ENCODE measurements at regions not wholly inside any gene's neighbourhood (a gene's known extent, or its start where the extent isn't known, plus 50 kb on each side); places are given as distances from the start of the nearest gene placed in this dataset.
"Not testable (repeated sequence)": the region's sequence is repeated elsewhere in the genome, so short reads cannot be mapped to it uniquely, and the experiment has no call there.

DNA sequence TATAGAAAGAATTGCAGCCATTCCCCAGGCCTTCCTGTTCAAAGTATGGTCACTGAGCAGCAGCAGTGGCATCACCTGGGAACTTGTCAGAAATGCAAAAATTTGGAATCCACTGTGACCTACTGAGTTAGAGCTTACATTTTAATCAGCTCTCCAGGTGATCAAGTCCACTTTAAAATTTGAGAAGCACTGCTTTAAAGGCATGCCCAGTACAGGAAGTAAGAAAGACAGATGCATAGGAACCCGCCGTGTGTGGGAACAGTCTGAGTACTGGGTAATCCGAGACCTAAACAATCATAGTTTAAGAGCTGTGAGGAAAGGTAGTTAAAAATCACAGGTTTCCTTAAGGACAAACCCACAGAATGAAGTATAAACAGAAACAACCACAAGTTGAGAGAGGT, 462.4 kb downstream of the RAB38 start:
- H3K4me3 ChIP-seq (ENCODE audit: low read depth, low read length), result no peak overlapping the region
- no peaks in the 10 kb centered on the region for H3K27me3 ChIP-seq (ENCODE audit: control insufficient read depth, insufficient read depth, low read length)
- H3K36me3 ChIP-seq (ENCODE audit: control insufficient read depth, insufficient read depth, low read length), result no peaks in the 10 kb centered on the region
- H3K9ac ChIP-seq (ENCODE audit: low read depth, low read length), result no peak overlapping the region
- peaks cover 8% of the 10 kb centered on the region for H3K4me1 ChIP-seq (ENCODE audit: control insufficient read depth, insufficient read depth, low read length)
- H3K9me3 ChIP-seq (ENCODE audit: control insufficient read depth, insufficient read depth, low read length), result no peaks in the 10 kb centered on the region

DNA sequence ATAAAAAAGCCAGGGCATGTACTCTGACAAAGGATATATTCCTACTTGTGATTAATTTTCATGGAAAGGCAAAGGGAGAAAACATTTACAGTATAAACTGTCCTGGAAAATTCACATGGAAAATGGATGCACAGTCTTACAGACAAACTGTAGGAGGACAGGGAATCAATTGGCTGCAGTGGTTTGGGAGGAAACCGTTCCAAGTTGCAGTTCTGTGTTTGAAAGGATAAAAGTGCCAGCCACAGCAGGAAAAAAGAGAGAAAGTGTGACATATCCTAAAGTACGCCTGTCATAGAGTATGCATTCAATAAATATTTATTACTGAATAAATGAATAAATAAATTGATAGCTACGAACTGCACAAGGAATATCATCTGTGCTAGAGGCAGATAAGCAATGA, 462.9 kb downstream of the RAB38 start:
- Histone ChIP-seq H3K9ac (ENCODE audit: low read depth, low read length) (no peak overlapping the region), H3K9me3 (ENCODE audit: control insufficient read depth, insufficient read depth, low read length) (no peaks in the 10 kb centered on the region), H3K4me3 (ENCODE audit: low read depth, low read length) (no peak overlapping the region), H3K36me3 (ENCODE audit: control insufficient read depth, insufficient read depth, low read length) (no peaks in the 10 kb centered on the region), H3K4me1 (ENCODE audit: control insufficient read depth, insufficient read depth, low read length) (peaks cover 8% of the 10 kb centered on the region), H3K27me3 (ENCODE audit: control insufficient read depth, insufficient read depth, low read length) (no peaks in the 10 kb centered on the region)

DNA sequence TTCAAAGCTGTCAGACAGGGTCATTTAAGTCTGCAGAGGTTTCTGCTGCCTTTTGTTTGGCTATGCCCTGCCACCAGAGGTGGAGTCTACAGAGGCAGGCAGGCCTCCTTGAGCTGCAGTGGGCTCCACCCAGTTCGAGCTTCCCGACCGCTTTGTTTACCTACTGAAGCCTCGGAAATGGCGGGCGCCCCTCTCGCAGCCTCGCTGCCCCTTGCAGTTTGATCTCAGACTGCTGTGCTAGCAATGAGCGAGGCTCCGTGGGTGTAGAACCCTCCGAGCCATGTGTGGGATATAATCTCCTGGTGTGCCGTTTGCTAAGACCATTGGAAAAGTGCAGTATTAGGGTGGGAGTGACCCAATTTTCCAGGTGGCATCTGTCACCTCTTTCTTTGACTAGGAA, 471.7 kb downstream of the RAB38 start:
- H3K9me3 ChIP-seq (ENCODE audit: control insufficient read depth, insufficient read depth, low read length); H3K27me3 ChIP-seq (ENCODE audit: control insufficient read depth, insufficient read depth, low read length); H3K9ac ChIP-seq (ENCODE audit: low read depth, low read length); H3K36me3 ChIP-seq (ENCODE audit: control insufficient read depth, insufficient read depth, low read length); H3K4me3 ChIP-seq (ENCODE audit: low read depth, low read length); H3K4me1 ChIP-seq (ENCODE audit: control insufficient read depth, insufficient read depth, low read length): not testable (repeated sequence)

DNA sequence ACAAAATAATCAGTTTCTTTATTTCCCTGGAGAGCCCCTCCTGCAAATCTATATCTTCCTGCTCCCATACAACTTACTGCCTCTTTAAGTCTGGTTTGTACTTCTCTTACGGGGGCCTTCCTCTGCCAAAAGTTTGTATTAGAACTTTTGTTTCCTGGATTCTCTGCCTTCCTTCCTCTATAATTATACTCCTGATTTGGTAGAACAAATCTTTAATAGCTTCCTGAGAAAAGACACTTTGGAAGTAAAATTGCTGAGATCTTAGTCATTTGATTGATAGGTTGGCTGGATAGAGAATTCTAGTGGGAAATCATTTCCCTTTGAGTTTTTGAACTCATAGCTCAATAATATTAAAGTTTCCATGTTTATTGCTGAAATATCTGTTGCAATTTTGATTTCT, 499.2 kb downstream of the RAB38 start:
- Histone ChIP-seq H3K9me3 (ENCODE audit: control insufficient read depth, insufficient read depth, low read length) (no peaks in the 10 kb centered on the region), H3K4me3 (ENCODE audit: low read depth, low read length) (no peak overlapping the region), H3K4me1 (ENCODE audit: control insufficient read depth, insufficient read depth, low read length) (no peaks in the 10 kb centered on the region), H3K27me3 (ENCODE audit: control insufficient read depth, insufficient read depth, low read length) (no peaks in the 10 kb centered on the region), H3K9ac (ENCODE audit: low read depth, low read length) (no peak overlapping the region), H3K36me3 (ENCODE audit: control insufficient read depth, insufficient read depth, low read length) (no peaks in the 10 kb centered on the region)

DNA sequence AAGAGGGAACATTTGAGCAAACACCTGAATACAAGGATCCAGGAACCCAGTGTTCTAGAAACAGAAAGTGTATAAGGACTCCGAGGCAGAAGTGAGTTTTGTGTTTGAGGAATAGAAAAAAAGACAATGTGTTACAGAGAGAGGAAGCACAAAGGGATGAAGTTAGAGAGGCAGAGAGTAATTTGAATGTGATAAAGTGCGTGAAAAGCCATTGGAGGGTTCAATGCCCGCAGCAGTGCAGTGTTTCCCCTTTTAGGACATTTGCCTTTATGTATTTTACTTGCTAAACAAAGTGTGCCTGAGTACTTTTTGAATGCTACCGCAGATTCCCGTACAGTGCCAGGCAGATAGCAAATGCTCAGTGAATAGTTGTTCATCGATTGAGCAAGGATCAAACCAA, 508.5 kb downstream of the RAB38 start:
- H3K4me1 ChIP-seq (ENCODE audit: control insufficient read depth, insufficient read depth, low read length), result no peaks in the 10 kb centered on the region
- no peak overlapping the region for H3K4me3 ChIP-seq (ENCODE audit: low read depth, low read length)
- no peak overlapping the region for H3K9ac ChIP-seq (ENCODE audit: low read depth, low read length)
- no peaks in the 10 kb centered on the region for H3K27me3 ChIP-seq (ENCODE audit: control insufficient read depth, insufficient read depth, low read length)
- H3K36me3 ChIP-seq (ENCODE audit: control insufficient read depth, insufficient read depth, low read length), result no peaks in the 10 kb centered on the region
- no peaks in the 10 kb centered on the region for H3K9me3 ChIP-seq (ENCODE audit: control insufficient read depth, insufficient read depth, low read length)

DNA sequence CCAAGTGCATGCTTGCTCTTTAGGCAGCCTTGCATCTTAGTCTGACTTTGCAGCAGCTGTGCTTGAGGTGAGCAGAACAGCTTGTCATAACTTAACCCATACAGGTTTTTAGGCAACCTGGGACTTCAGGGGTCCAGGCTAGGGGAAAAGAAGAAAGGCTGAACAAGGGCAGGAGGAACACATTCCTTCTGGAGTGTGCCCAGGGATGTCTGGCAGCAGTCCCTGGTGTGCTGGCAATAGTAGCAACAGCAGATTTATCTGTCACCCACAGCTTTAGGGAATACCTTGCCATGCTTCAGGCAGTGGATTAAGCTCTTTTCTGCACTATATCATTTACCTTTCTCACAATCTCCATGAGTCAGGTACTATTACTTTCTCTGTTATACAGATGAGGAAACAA, 513.0 kb downstream of the RAB38 start:
- H3K36me3 ChIP-seq (ENCODE audit: control insufficient read depth, insufficient read depth, low read length), result no peaks in the 10 kb centered on the region
- no peak overlapping the region for H3K4me3 ChIP-seq (ENCODE audit: low read depth, low read length)
- no peak overlapping the region for H3K9ac ChIP-seq (ENCODE audit: low read depth, low read length)
- no peaks in the 10 kb centered on the region for H3K27me3 ChIP-seq (ENCODE audit: control insufficient read depth, insufficient read depth, low read length)
- no peaks in the 10 kb centered on the region for H3K9me3 ChIP-seq (ENCODE audit: control insufficient read depth, insufficient read depth, low read length)
- no peaks in the 10 kb centered on the region for H3K4me1 ChIP-seq (ENCODE audit: control insufficient read depth, insufficient read depth, low read length)

DNA sequence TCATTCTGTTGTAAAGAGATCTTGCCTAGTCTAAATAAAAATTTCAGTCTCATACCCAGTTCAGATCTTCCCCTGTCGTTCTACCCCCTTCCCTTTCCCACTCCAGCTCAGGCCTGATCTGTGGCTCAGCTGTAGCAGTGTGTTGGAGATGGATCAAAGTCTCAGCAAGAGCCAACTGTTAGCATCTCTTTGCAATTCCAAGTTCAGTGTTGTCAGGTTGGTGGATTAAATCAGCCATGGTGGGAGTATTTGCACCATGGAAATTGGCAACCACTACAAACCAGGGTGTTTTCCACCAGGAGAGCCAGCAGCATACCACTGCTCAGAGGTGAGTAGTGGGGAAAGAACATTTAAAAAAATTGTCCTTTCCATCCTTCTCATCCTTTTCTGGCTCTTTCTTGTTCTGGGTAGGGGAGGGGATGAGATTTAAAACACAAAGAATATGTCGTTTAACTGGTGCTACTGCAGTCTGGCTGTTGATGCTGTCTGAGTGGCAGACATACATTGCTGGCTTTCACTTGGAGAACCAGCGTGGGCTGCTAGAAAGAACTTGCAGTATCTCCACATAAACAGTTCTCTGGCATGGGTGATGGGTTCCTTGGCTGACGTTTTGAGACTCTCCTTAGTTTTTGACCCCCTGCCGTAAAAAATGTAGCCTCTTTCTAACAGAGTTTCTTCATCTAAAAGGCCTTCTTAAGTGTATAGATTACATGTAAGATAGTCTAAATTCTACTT, 514.1 kb downstream of the RAB38 start:
- Histone ChIP-seq H3K9me3 (ENCODE audit: control insufficient read depth, insufficient read depth, low read length) (no peaks in the 10 kb centered on the region), H3K36me3 (ENCODE audit: control insufficient read depth, insufficient read depth, low read length) (no peaks in the 10 kb centered on the region)

DNA sequence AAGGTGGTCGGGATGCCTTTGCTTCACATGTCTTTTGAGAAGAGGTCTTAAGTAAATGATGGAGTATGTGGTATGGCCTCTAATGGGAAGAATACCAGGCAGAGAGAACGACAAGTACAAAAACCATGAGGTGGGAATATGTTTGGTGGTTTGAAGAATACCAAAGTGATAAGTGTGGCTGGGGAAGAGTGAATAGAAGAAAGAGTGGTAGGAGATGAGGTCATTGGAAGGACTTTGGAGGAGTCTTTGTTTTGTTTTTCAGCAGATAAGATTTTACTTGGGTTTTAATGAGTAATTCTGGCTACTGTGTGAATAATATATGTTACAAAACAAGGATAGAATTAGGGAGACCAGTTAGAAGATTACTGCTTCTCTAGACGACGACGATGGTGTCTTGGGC, 515.4 kb downstream of the RAB38 start:
- Histone ChIP-seq H3K27me3 (ENCODE audit: control insufficient read depth, insufficient read depth, low read length) (no peaks in the 10 kb centered on the region), H3K9ac (ENCODE audit: low read depth, low read length) (no peak overlapping the region), H3K4me3 (ENCODE audit: low read depth, low read length) (no peak overlapping the region), H3K9me3 (ENCODE audit: control insufficient read depth, insufficient read depth, low read length) (no peaks in the 10 kb centered on the region), H3K4me1 (ENCODE audit: control insufficient read depth, insufficient read depth, low read length) (no peaks in the 10 kb centered on the region), H3K36me3 (ENCODE audit: control insufficient read depth, insufficient read depth, low read length) (no peaks in the 10 kb centered on the region)

More for the DNA sequence above, 514.1 kb downstream of the RAB38 start:
- Histone ChIP-seq H3K9ac (ENCODE audit: low read depth, low read length) (no peak overlapping the region), H3K27me3 (ENCODE audit: control insufficient read depth, insufficient read depth, low read length) (no peaks in the 10 kb centered on the region), H3K4me1 (ENCODE audit: control insufficient read depth, insufficient read depth, low read length) (no peaks in the 10 kb centered on the region), H3K4me3 (ENCODE audit: low read depth, low read length) (no peak overlapping the region)

DNA sequence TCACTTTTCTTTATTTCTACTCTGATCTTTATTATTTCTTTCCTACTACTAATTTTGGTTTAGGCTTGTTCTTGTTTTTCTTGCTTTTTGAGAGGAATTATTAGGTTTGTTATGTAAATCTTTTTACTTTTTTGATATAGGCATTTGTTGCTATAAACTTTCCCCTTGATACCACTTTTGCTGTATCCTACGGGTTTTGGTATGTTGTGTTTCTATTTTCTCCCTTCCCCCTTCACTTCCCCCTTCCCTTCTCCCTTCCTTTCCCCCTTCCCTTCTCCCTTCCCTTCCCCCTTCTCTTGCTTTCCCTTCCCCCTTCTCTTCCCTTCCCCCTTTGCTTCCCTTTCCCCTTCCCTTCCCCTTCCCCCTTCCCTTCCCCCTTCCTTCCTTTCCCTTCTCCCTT, 529.6 kb downstream of the RAB38 start:
- no peaks in the 10 kb centered on the region for H3K4me1 ChIP-seq (ENCODE audit: control insufficient read depth, insufficient read depth, low read length)
- H3K36me3 ChIP-seq (ENCODE audit: control insufficient read depth, insufficient read depth, low read length), result no peaks in the 10 kb centered on the region
- H3K4me3 ChIP-seq (ENCODE audit: low read depth, low read length), result no peak overlapping the region
- H3K9me3 ChIP-seq (ENCODE audit: control insufficient read depth, insufficient read depth, low read length), result no peaks in the 10 kb centered on the region
- H3K9ac ChIP-seq (ENCODE audit: low read depth, low read length), result no peak overlapping the region
- no peaks in the 10 kb centered on the region for H3K27me3 ChIP-seq (ENCODE audit: control insufficient read depth, insufficient read depth, low read length)

DNA sequence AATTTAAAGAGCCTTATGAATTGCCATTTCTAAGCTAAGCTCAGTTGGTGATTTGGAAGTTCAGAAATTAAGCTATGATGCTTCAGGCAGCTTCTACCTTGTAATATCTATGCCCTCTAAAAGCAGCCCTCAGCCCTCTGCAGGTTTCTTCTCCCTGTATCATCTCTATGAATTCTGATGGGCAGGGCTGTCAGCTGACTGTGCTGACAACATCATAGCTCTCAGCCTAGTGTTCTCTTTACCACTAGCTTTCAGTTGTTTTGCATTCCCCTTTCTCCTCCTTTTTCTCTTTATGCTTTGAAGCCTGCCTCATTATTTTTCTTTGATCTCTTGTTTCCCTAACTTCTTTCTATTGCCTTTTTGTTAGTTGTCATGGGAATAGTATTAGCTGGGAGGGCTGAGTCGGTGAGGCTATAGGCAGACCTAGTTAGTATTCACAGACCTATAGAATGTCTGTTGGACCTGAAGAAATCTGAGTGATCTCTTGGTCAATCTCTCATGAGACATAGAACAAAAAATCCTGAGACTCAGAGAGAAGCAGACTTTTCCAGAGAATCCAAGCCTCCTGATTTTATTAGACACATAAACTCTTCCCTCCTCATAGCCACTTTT, 535.4 kb downstream of the RAB38 start:
- Histone ChIP-seq H3K9me3 (ENCODE audit: control insufficient read depth, insufficient read depth, low read length) (no peaks in the 10 kb centered on the region), H3K4me3 (ENCODE audit: low read depth, low read length) (no peak overlapping the region), H3K36me3 (ENCODE audit: control insufficient read depth, insufficient read depth, low read length) (no peaks in the 10 kb centered on the region), H3K4me1 (ENCODE audit: control insufficient read depth, insufficient read depth, low read length) (no peaks in the 10 kb centered on the region), H3K9ac (ENCODE audit: low read depth, low read length) (no peak overlapping the region), H3K27me3 (ENCODE audit: control insufficient read depth, insufficient read depth, low read length) (no peaks in the 10 kb centered on the region)

DNA sequence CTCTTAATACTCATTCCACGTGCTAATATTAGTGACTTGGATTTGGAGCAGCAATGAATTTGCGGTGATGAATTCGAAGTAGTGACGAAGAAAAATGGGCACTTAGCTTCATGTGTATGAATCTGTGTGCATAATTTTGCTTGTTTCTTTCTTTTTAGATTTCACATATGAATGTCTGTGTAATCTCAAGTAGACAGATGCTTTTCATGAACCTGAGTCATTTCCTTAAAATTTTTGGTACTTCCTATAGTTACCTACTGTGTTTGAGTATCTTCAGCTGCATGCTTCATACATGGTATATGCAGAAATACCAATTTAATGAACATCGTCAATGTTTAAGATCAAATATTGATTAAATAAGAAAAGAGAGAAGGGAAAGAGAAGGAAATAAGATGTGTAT, 540.2 kb downstream of the RAB38 start:
- H3K36me3 ChIP-seq (ENCODE audit: control insufficient read depth, insufficient read depth, low read length), result no peaks in the 10 kb centered on the region
- no peak overlapping the region for H3K9ac ChIP-seq (ENCODE audit: low read depth, low read length)
- H3K4me1 ChIP-seq (ENCODE audit: control insufficient read depth, insufficient read depth, low read length), result no peaks in the 10 kb centered on the region
- no peak overlapping the region for H3K4me3 ChIP-seq (ENCODE audit: low read depth, low read length)
- no peaks in the 10 kb centered on the region for H3K9me3 ChIP-seq (ENCODE audit: control insufficient read depth, insufficient read depth, low read length)
- no peaks in the 10 kb centered on the region for H3K27me3 ChIP-seq (ENCODE audit: control insufficient read depth, insufficient read depth, low read length)

DNA sequence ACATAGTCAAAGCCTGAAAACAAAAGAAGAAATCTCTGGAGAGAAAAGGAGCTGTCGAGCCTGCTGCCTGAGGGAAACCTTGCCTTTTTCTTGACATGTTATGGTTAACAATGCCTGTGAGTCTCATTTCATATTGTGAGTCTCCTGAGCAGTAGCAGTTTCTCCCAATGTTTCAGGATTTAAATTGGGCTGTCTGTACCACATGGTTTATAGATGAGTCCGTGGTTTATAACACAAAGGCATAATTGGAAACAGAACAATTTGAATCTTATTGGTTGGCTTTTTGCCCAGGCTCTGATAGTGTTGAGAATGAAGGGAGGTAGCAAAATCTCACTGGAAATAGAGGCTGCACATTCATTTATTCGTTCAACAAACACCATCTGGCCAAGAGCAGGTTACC, 540.9 kb downstream of the RAB38 start:
- Histone ChIP-seq H3K4me1 (ENCODE audit: control insufficient read depth, insufficient read depth, low read length) (no peaks in the 10 kb centered on the region), H3K9ac (ENCODE audit: low read depth, low read length) (no peak overlapping the region), H3K36me3 (ENCODE audit: control insufficient read depth, insufficient read depth, low read length) (no peaks in the 10 kb centered on the region), H3K4me3 (ENCODE audit: low read depth, low read length) (no peak overlapping the region), H3K9me3 (ENCODE audit: control insufficient read depth, insufficient read depth, low read length) (no peaks in the 10 kb centered on the region), H3K27me3 (ENCODE audit: control insufficient read depth, insufficient read depth, low read length) (no peaks in the 10 kb centered on the region)

Measured in iPS-15b (cell line).